WERI-Rb-1 (cell line): ENCODE measurements at regions not wholly inside any gene's neighbourhood (a gene's known extent, or its start where the extent isn't known, plus 50 kb on each side); places are given as distances from the start of the nearest gene placed in this dataset.

ENCODE experiments used
- DNase-seq: peaks from one replicate; pipeline ENCODE4 v3.0.0-alpha.2; 2020
- H3K27ac ChIP-seq: fragments of 250-450 bp; sonication (Bioruptor Pico); 2 replicates; pipeline ENCODE4 v1.5.1; 2020; ENCODE audit warnings: mild to moderate bottlenecking, moderate library complexity
- H3K27me3 ChIP-seq: fragments of 250-450 bp; sonication (Bioruptor Pico); 2 replicates; pipeline ENCODE4 v1.5.1; 2021; ENCODE audit warnings: mild to moderate bottlenecking, low read depth, moderate library complexity; ENCODE audit not compliant: insufficient read depth, severe bottlenecking
- H3K36me3 ChIP-seq: fragments of 250-450 bp; sonication (Bioruptor Pico); 2 replicates; pipeline ENCODE4 v1.5.1; 2020; ENCODE audit warnings: mild to moderate bottlenecking, moderate library complexity
- H3K4me3 ChIP-seq: 2 replicates; pipeline ENCODE4 v1.5.1; 2011; ENCODE audit warnings: low read depth, mild to moderate bottlenecking, control low read depth, low read length
- H3K9me3 ChIP-seq: fragments of 250-450 bp; sonication (Bioruptor Pico); 2 replicates; pipeline ENCODE4 v1.5.1; 2021; ENCODE audit warnings: mild to moderate bottlenecking, moderate library complexity; ENCODE audit not compliant: severe bottlenecking
- CTCF ChIP-seq: IDR thresholded peaks from 2 replicates; pipeline ENCODE4 v1.5.1; 2011; ENCODE audit warnings: low read depth, mild to moderate bottlenecking, control low read depth, inconsistent platforms, low read length

- DNase-seq = no peak
- Histone ChIP-seq H3K27ac (no peak overlapping the region), H3K9me3 (no peaks in the 10 kb centered on the region), H3K27me3 (no peaks in the 10 kb centered on the region), H3K36me3 (no peaks in the 10 kb centered on the region), H3K4me3 (no peak overlapping the region)
- no peak for TF ChIP-seq CTCF
These were observed 77.8 kb upstream of the NRP1 start for GRCh38 chr10:33412241-33412640.

GRCh38 chr10:33410860-33411234 lies 76.4 kb upstream of the NRP1 start:
- no peaks in the 10 kb centered on the region for H3K36me3 ChIP-seq
- no peak overlapping the region for H3K27ac ChIP-seq
- no peaks in the 10 kb centered on the region for H3K27me3 ChIP-seq
- no peak overlapping the region for H3K4me3 ChIP-seq
- DNase-seq = no peak
- H3K9me3 ChIP-seq = no peaks in the 10 kb centered on the region
- no peak for TF ChIP-seq CTCF

- Histone ChIP-seq H3K9me3 (no peaks in the 10 kb centered on the region), H3K4me3 (no peak overlapping the region), H3K27ac (no peak overlapping the region), H3K27me3 (no peaks in the 10 kb centered on the region), H3K36me3 (no peaks in the 10 kb centered on the region)
- no peak for DNase-seq
- TF ChIP-seq CTCF = no peak
These were observed 75.8 kb upstream of the NRP1 start for GRCh38 chr10:33410096-33410859.

- Histone ChIP-seq H3K27me3 (no peaks in the 10 kb centered on the region), H3K27ac (no peak overlapping the region), H3K4me3 (no peak overlapping the region), H3K9me3 (no peaks in the 10 kb centered on the region), H3K36me3 (no peaks in the 10 kb centered on the region)
- no peak for TF ChIP-seq CTCF
- DNase-seq = no peak
These were observed 72.1 kb upstream of the NRP1 start for GRCh38 chr10:33406596-33406995.

GRCh38 chr10:33402220-33403073 lies 68.0 kb upstream of the NRP1 start:
- H3K27ac ChIP-seq = no peak overlapping the region
- no peaks in the 10 kb centered on the region for H3K36me3 ChIP-seq
- no peaks in the 10 kb centered on the region for H3K9me3 ChIP-seq
- H3K4me3 ChIP-seq = no peak overlapping the region
- TF ChIP-seq CTCF = no peak
- H3K27me3 ChIP-seq = no peaks in the 10 kb centered on the region
- DNase-seq = no peak
